CD4-positive, alpha-beta T cell treated with Interleukin-4 for 1 hour (primary cell): ENCODE measurements at regions not wholly inside any gene's neighbourhood (a gene's known extent, or its start where the extent isn't known, plus 50 kb on each side); places are given as distances from the start of the nearest gene placed in this dataset.

Experiments
- DNase-seq, 2 donors: peaks; one replicate each; pipeline ENCODE4 v3.0.0-alpha.2; 2020 to 2022

DNA sequence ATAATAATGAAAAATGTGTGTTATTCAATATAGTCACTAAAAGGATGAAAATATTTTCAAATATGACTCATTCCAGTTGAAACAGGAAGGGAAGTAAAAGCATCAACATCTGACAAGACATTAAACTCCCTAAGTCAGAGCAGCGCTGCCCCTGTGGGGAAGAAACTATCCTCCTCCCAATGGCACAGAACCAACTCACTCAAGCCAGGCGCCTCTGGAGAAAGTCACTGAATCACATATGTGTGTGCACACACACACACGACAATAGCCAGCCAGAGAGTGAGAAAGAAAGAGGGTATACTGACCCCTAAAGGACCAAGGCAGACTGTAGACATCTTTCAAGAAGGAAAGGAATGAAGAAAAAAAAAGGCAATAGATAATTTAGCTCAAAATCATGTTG is 126.9 kb downstream of the SETD4 start:
- DNase-seq, result peak in 1 of 2 donors; percentile 65

DNA sequence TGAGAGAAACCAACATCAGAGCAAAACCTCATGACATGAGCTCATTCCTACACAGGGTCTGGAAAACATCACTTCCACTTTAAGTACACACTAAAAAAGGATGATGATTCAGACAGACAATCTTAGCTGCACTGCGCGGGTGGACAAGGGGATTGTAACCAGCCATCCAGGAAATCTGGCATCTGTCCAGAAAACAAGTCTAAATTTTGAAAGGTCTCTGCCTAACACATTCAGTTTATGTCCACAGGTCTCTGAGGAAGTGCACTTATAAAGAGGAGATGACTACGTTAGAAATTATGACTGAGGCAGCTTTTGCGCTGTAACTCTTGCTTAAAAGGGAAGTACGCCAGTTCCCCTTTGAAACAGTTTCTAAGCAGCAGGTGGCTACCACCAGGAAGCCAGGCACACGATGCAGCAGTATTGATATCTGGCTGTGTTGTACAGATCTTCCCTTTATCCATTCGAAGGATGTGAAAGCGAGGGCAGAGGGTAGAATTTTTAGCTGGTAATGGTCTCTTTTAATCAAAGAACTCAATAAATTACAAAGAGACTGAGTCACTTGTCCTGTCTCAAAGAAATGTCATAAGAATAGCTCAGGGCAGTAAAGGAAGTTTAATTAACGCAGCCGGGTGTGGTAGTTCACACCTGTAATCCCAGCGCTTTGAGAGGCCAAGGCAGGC is 128.0 kb downstream of the SETD4 start:
- peak; percentile 33 to 67 for DNase-seq

- DNase-seq, result no peak
Measured at GRCh38 chr21:35929901-35930300, 130.4 kb downstream of the SETD4 start.

DNA sequence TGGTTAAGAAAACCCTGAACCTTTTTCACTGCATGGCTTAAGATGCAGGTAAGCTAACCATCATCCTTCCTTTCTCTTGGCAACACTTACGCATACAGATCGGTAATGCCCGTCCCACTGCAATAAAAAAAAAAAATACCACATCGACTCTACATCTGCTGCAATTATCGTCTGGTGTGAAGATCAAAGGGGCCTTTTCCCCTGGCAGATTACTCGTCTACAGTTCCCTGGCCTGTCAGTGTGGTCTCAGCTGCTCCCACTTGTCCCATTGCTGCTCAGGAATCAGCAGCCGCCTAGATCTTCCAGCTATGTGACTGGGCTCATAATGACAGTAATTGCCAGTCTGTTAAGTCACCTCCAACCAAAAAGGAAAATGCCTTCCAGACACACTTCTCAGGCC is 133.1 kb downstream of the SETD4 start:
- DNase-seq, result no peak

DNA sequence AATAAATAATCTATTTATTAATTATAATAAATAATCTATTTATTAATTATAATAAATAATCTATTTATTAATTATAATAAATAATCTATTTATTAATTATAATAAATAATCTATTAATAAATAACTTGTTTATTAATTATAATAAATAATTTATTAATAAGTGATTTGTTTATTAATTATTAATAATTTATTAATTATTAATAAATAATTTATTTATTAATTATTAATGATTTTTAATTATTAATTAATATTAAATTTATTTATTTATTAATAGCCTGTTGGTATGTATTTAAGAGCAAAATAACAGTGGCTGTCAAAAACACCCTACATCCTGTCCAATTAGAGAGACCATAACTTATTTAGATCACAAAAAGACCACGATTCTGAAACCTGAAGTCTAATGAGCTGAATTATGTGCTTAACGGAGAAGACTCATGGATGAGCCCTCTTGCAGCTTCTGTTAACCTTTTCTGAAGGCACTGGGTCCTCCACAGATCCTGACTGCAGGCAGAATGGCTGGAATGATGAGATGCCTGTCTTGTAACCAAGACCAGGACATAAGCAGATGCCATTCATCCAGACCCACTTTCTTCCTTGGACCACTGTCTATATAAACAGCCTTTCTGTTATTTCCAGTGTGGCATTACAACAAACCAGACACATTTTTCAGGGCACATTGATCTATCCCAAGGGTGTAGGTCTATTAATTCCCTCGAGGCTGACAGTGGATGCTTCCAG is 134.2 kb downstream of the SETD4 start:
- no peak for DNase-seq

- no peak for DNase-seq
Measured at GRCh38 chr21:35925497-35925896, 134.8 kb downstream of the SETD4 start.

- no peak for DNase-seq
Measured at GRCh38 chr21:35924714-35925301, 135.5 kb downstream of the SETD4 start.

GRCh38 chr21:35923971-35924370 is 136.4 kb downstream of the SETD4 start:
- DNase-seq, result no peak

GRCh38 chr21:35922618-35923017 is 137.7 kb downstream of the SETD4 start:
- DNase-seq, result no peak

GRCh38 chr21:35921471-35921870 is 138.9 kb downstream of the SETD4 start:
- DNase-seq, result no peak

GRCh38 chr21:35920436-35920835 is 139.9 kb downstream of the SETD4 start:
- no peak for DNase-seq

DNA sequence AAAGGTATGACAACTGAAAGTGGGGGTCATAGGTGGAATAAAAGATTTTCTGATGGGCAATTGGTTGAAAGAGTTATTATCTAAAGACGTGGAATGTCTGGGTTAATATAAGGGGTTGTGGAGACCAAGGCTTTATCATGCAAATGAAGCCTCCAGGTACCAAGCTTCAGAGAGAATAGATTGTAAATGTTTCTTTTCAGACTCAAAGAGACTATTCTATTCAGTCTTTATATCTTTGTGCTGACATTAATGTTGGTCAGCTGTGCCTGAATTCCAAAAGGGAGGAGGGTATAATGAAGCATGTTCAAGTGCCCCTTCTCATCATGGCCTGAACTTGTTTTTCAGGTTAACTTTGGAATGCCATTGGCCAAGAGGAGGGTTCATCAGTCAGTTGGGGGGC is 145.3 kb downstream of the SETD4 start:
- no peak for DNase-seq

- no peak for DNase-seq
Measured at GRCh38 chr21:35911412-35912191, 148.7 kb downstream of the SETD4 start.

- DNase-seq, result no peak
Measured at GRCh38 chr21:35909456-35910223, 150.7 kb downstream of the SETD4 start.

- DNase-seq, result no peak
Measured at GRCh38 chr21:35908311-35909078, 151.8 kb downstream of the SETD4 start.

- no peak for DNase-seq
Measured at GRCh38 chr21:35906586-35906985, 153.7 kb downstream of the SETD4 start.

GRCh38 chr21:35905963-35906345 is 154.4 kb downstream of the SETD4 start:
- no peak for DNase-seq

DNA sequence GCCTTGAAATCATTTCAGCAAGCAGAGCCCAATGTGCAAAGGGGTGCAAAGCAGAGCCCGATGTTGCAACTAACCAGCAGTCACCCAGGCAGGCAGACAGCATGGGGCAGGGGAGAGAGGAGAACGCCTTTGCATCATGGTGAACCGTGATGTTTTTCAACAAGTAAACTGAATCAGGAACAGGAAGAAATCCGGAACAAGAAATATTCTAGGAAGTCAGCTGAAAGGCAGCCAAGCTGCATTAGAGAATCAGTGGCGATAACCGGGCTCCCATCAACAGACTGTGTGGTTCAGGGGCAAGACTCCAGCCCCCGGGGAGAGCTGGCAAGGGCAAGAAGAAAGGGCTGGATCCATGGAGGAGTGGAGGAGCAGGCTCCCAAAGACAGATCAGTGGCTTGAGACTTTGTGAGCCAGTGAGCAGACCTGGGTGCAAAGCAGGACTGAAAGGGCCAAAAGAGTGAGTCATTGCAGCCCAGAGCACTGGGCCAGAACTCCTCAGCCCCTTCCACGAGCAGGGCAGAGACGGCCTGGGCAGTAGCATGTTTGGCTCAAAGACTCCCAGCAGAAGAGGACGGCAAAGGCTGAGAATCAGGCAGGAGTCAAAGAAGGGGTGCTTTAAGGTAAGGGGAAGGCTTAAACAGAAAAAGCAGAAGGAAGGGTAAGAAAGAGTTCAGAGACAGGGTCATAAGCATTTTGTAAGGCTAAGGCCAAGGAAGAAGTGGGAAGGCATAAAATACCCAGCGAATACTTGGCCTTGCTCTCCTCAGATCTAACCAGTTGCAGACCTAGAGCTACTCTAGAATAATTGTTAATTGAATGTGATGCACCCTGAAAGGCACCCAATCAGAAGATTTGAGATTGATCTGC is 155.0 kb downstream of the SETD4 start:
- no peak for DNase-seq

- DNase-seq, result no peak
Measured at GRCh38 chr21:35900539-35900938, 159.8 kb downstream of the SETD4 start.

DNA sequence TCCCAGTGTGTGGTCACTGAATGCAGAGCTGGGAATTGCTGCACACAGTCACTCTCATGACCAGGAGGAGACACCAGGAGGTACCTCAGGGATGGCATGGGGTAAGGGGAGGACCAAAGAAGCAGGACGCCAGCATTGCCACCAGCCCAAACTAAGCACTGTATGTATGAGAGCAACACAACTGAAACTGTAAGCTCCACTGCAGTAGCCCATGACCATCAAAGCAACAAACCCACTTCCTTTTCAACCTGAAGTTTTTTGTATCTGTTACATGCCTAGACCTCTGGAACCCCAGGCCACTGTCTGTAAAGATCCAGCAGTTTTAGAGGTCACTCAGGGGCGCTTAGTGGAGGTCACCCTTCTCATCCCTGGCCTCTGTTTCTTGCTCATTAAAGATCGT is 164.3 kb downstream of the SETD4 start:
- no peak for DNase-seq

DNA sequence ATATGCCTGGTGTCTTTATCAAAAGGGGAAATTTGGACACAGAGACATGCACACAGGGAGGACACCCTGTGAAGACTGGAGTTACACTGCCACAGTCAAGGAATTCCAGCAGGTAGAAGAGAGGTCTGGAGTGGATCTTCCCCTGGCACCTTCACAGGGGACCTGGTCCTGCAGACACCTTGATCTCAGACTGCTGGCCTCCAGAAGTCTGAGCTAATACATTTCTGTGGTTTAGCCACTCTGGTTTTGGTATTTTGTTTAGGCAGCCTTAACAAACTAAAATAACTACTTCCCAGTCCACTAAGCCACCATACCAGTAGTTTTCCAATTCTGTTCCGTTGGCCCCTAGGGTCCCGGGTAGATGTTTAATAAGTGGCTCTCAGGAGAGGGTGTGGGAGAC is 164.7 kb downstream of the SETD4 start:
- DNase-seq, result no peak
